Endothelial cell (in vitro differentiated cells): ENCODE measurements at regions not wholly inside any gene's neighbourhood (a gene's known extent, or its start where the extent isn't known, plus 50 kb on each side); places are given as distances from the start of the nearest gene placed in this dataset.

Source experiments
- DNase-seq: peaks from one replicate; pipeline ENCODE4 v3.0.0; 2021; ENCODE audit warnings: low spot score
- H3K27ac Mint-ChIP-seq: one replicate; pipeline ENCODE4 v1.8.0; 2021; ENCODE audit warnings: mixed read lengths, inconsistent platforms; ENCODE audit not compliant: unreplicated experiment
- H3K27me3 Mint-ChIP-seq: one replicate; pipeline ENCODE4 v1.8.0; 2021; ENCODE audit warnings: mild to moderate bottlenecking, moderate library complexity, mixed read lengths, inconsistent platforms; ENCODE audit not compliant: unreplicated experiment
- H3K36me3 Mint-ChIP-seq: one replicate; pipeline ENCODE4 v1.8.0; 2021; ENCODE audit warnings: mild to moderate bottlenecking, low read depth, mixed read lengths, inconsistent platforms; ENCODE audit not compliant: unreplicated experiment
- H3K4me1 Mint-ChIP-seq: one replicate; pipeline ENCODE4 v1.8.0; 2021; ENCODE audit warnings: mild to moderate bottlenecking, mixed read lengths, inconsistent platforms; ENCODE audit not compliant: unreplicated experiment
- H3K4me3 Mint-ChIP-seq: one replicate; pipeline ENCODE4 v1.8.0; 2021; ENCODE audit warnings: mild to moderate bottlenecking, mixed read lengths, inconsistent platforms; ENCODE audit not compliant: unreplicated experiment
- H3K9me3 Mint-ChIP-seq: one replicate; pipeline ENCODE4 v1.8.0; 2021; ENCODE audit warnings: mixed read lengths, inconsistent platforms; ENCODE audit not compliant: unreplicated experiment
- TF ChIP-seq, protein P1 (sequence below): fragments of 200-600 bp; sonication (generic); IDR thresholded peaks from one replicate; pipeline ENCODE4 v1.5.0; 2021; ENCODE audit warnings: antibody characterized with exemption; ENCODE audit not compliant: unreplicated experiment

DNA sequence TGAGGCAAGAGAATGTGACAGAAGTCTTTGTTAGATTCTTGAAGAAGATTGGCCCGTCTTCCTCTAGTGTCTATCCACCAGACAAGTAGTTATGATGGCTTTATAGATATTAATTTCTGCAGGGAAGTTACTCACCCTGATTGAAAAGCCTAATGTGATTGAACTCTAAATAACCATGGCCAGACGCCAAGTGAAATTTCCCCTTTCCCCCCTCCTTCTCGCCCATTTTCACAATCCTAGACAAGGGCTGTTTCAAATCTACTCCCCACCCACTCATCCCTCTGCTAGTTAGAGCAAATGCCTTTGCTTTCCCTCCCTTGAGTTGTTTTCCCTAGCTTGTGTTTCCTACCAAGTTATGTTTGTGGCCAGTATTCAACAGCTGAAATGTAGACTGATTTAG lies 182.5 kb downstream of the TMEM167A start:
- Mint-ChIP-seq H3K9me3 (no peaks in the 10 kb centered on the region), H3K4me3 (no peak overlapping the region), H3K27ac (no peak overlapping the region), H3K36me3 (no peaks in the 10 kb centered on the region), H3K27me3 (no peaks in the 10 kb centered on the region), H3K4me1 (no peaks in the 10 kb centered on the region)
- no peak for DNase-seq
- TF ChIP-seq, protein P1, sequence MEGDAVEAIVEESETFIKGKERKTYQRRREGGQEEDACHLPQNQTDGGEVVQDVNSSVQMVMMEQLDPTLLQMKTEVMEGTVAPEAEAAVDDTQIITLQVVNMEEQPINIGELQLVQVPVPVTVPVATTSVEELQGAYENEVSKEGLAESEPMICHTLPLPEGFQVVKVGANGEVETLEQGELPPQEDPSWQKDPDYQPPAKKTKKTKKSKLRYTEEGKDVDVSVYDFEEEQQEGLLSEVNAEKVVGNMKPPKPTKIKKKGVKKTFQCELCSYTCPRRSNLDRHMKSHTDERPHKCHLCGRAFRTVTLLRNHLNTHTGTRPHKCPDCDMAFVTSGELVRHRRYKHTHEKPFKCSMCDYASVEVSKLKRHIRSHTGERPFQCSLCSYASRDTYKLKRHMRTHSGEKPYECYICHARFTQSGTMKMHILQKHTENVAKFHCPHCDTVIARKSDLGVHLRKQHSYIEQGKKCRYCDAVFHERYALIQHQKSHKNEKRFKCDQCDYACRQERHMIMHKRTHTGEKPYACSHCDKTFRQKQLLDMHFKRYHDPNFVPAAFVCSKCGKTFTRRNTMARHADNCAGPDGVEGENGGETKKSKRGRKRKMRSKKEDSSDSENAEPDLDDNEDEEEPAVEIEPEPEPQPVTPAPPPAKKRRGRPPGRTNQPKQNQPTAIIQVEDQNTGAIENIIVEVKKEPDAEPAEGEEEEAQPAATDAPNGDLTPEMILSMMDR, result no peak

DNA sequence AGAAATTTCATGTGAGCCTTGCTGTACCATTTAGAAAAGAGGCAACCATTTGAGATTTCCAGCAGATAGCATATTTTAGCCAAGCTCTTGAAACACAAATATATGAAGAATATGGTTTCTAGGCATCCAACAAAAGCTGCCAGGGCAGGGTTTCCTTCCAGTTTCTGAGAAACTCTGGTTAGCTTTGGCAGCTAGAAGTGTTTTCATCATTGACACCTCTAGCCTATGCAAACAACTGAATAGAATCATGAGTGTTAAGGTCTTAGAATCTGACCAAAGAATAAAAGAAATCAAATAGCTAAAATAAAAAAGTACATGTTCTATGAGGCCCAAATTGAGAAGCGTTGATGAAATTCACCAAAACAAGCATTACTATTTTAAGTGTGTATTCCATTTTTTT lies 188.1 kb downstream of the TMEM167A start:
- Mint-ChIP-seq H3K4me1 (no peaks in the 10 kb centered on the region), H3K36me3 (no peaks in the 10 kb centered on the region), H3K27me3 (no peaks in the 10 kb centered on the region), H3K9me3 (no peaks in the 10 kb centered on the region), H3K4me3 (no peak overlapping the region), H3K27ac (no peak overlapping the region)
- DNase-seq, result no peak
- TF ChIP-seq, protein P1, result no peak

DNA sequence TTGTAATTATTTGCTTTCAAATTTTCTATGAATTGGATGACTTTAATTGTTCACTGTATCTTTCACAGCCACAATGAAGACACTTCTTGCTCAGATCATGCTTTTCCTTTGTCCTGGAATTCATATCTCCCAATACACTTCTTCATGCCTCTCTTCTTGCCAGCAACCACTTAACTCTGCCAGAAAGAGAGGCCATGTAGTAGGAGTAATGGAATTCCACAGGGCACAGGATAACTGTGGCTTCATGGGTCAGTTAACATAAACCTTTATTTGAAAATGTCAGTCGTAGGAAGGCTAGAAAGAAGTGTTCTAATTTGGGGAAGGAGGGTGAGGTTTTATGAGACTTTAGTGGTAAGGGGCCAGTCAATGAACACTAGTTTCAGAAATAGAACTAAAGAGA lies 190.3 kb downstream of the TMEM167A start:
- H3K27me3 Mint-ChIP-seq, result no peaks in the 10 kb centered on the region
- TF ChIP-seq, protein P1, result no peak
- H3K27ac Mint-ChIP-seq, result no peak overlapping the region
- no peak overlapping the region for H3K4me3 Mint-ChIP-seq
- no peak for DNase-seq
- H3K9me3 Mint-ChIP-seq, result no peaks in the 10 kb centered on the region
- H3K36me3 Mint-ChIP-seq, result no peaks in the 10 kb centered on the region
- H3K4me1 Mint-ChIP-seq, result no peaks in the 10 kb centered on the region

DNA sequence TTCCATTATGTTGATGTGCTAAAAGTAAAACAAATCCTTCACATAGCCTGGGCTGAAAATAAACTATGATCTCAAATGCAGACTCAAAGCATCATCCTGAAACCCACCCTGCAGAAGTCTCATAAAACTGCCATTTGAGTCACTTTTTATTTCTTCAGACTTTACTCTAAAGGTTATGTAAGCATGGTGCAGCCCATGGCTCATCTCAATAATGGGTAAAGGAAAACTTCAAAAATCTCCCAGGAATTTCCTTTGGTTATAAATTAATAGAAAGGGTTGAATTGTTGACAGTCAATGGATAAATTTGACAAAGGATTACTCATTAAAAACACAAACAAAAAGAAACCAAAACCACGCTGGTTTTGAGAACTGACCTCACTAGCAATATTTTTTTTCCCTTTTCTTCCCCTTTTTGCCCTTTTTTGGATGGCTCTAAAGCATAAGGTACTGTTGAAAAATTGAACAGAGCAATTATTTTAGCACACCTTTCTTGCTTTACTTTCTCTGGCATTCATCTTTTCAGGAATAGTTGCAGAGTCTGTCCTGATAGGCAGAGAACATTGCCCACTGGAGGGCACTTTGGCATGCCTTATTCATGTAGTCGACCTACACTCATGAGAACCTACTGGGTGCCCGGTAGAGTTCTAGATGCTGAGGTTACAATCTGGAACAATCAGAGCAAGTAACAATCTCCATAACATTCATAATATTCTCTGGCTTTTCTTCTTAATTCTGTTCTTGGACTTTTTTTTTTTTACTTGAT lies 191.4 kb downstream of the TMEM167A start:
- no peak for DNase-seq
- TF ChIP-seq, protein P1, result no peak
- H3K36me3 Mint-ChIP-seq, result no peaks in the 10 kb centered on the region
- H3K27ac Mint-ChIP-seq, result no peak overlapping the region
- no peaks in the 10 kb centered on the region for H3K4me1 Mint-ChIP-seq
- H3K4me3 Mint-ChIP-seq, result no peak overlapping the region
- no peaks in the 10 kb centered on the region for H3K27me3 Mint-ChIP-seq
- H3K9me3 Mint-ChIP-seq, result no peaks in the 10 kb centered on the region

DNA sequence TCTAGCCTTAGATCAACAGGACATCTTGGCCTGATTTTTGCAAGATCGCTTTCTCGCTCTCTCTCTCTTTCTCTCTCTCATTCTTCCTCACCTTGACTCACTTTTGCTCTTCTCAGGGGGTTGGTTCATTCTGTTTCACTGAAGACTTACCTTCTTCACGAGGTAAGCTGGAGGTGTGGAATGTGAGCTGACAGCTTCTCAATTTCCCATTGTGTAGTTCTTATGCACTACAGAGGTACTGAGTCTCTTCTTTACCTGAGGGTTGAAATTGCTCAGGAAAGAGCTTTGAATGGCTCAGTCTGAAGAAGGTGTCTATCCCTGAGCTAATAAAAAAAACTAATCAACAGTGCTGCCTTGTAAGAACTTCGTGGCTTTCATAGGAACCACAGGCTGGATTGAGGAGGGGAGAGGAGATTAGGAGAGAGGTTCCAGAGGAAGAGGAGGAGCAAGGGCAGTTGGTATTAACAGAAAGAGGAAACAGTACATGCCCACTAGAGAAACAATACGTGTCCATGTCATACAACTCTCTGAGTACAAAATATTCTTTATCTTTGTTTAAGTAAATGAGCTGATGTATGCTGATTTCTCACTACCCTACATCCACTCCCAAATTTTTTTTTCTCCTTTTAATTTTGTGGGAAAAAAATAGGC lies 192.2 kb downstream of the TMEM167A start:
- TF ChIP-seq, protein P1, result no peak
- DNase-seq, result no peak
- no peaks in the 10 kb centered on the region for H3K4me1 Mint-ChIP-seq
- H3K27me3 Mint-ChIP-seq, result no peaks in the 10 kb centered on the region
- no peak overlapping the region for H3K4me3 Mint-ChIP-seq
- no peak overlapping the region for H3K27ac Mint-ChIP-seq
- no peaks in the 10 kb centered on the region for H3K36me3 Mint-ChIP-seq
- no peaks in the 10 kb centered on the region for H3K9me3 Mint-ChIP-seq
